GM12891 (cell line): ENCODE measurements at regions not wholly inside any gene's neighbourhood (a gene's known extent, or its start where the extent isn't known, plus 50 kb on each side); places are given as distances from the start of the nearest gene placed in this dataset.

Experiments
- PAX5 ChIP-seq: IDR thresholded peaks from 2 replicates; pipeline ENCODE4 v1.6.1; 2011; ENCODE audit warnings: low read length, moderate library complexity, mild to moderate bottlenecking; ENCODE audit not compliant: insufficient read depth, severe bottlenecking
- POLR2A ChIP-seq: IDR thresholded peaks from 2 replicates; pipeline ENCODE4 v1.6.1; 2011; ENCODE audit warnings: low read depth, low read length, control low read depth
- POLR2AphosphoS5 ChIP-seq: IDR thresholded peaks from 2 replicates; pipeline ENCODE4 v1.6.1; 2011; ENCODE audit warnings: low read depth, low read length, control low read depth
- POU2F2 ChIP-seq: IDR thresholded peaks from 2 replicates; pipeline ENCODE4 v1.6.1; 2011; ENCODE audit warnings: low read depth, mild to moderate bottlenecking, control low read depth, low read length, moderate library complexity
- SPI1 ChIP-seq: IDR thresholded peaks from 2 replicates; pipeline ENCODE4 v1.6.1; 2011; ENCODE audit warnings: low read depth, low read length, control low read depth
- TAF1 ChIP-seq: IDR thresholded peaks from 2 replicates; pipeline ENCODE4 v1.6.1; 2011; ENCODE audit warnings: low read depth, low read length, control low read depth

DNA sequence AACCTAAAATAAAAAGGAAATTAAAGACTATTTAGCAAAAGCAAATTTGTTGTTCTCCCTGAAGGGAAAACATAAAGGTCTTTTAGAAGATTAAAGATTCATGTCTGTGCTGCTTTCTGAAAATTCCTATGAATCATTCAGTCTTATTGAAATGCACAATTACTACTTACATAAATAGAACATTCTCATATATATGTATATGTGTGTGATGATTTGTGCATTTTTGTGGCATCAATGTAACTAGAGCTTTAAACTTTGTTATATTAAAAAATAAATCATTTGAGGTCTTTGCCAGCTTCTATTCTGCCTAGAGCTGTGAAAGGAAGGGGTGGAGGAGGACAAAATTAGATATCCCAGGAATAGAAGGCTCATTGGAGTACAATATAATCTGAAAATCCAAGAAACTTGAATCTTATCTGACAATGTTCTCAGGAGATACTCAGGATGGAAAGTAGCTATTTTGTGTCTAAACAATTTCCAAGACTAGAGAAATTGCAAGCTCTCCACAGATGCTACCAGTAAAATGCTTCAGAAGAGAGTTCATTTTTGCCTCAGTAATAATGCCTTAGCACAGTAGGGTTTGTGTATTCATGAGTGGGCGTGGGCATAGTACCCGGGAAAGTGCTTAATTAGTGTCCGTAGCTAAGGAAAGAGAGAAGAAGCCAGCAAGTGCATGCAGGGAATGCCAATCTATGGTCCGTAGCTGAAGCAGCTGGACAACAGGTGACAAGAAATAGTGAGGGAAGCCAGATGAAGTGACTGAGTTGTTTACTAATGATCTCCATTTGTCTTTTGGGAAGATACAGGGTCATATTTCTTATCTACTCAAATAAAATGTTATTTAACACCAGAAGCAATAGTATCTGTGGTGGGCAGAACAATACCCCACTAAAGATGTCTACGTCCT, 395.5 kb upstream of the NBEA start:
- TF ChIP-seq POLR2A (no peak), SPI1 (no peak), POLR2AphosphoS5 (no peak), PAX5 (no peak), TAF1 (no peak), POU2F2 (no peak)
